ENCODE measurements at regions not wholly inside any gene's neighbourhood (a gene's known extent, or its start where the extent isn't known, plus 50 kb on each side); places are given as distances from the start of the nearest gene placed in this dataset.

GRCh38 chr1:95809391-95809790 lies 575.4 kb downstream of the RWDD3 start:
- H3K27me3 ChIP-seq (ENCODE audit: insufficient read depth, low read length): no peaks in the 10 kb centered on the region
- FAIRE-seq: no peak
- no peak overlapping the region for H3K4me3 ChIP-seq (ENCODE audit: insufficient read depth, low read depth, low read length)

GRCh38 chr1:95815511-95815910 lies 581.5 kb downstream of the RWDD3 start:
- H3K4me1 Mint-ChIP-seq (ENCODE audit: low read depth, unreplicated experiment): no peaks in the 10 kb centered on the region
- H3K36me3 Mint-ChIP-seq (ENCODE audit: low read depth, unreplicated experiment): no peaks in the 10 kb centered on the region
- Histone ChIP-seq H3K36me3 (ENCODE audit: insufficient read depth, low read length) (no peaks in the 10 kb centered on the region), H4K20me1 (ENCODE audit: insufficient read depth, low read length) (no peaks in the 10 kb centered on the region), H3K4me1 (ENCODE audit: insufficient read depth, low read length) (no peaks in the 10 kb centered on the region), H3K4me2 (ENCODE audit: low read length) (no peak overlapping the region), H3K27me3 (ENCODE audit: insufficient read depth, low read length) (no peaks in the 10 kb centered on the region), H3K27ac (ENCODE audit: low read depth, low read length) (no peak overlapping the region), H3K9me3 (ENCODE audit: insufficient read depth, low read depth, low read length) (no peaks in the 10 kb centered on the region), H3K4me3 (ENCODE audit: insufficient read depth, low read depth, low read length) (no peak overlapping the region), H3K9ac (ENCODE audit: low read length) (no peak overlapping the region), H2AFZ (ENCODE audit: low read depth, low read length) (no peak overlapping the region), H3K79me2 (ENCODE audit: insufficient read depth, low read length) (no peaks in the 10 kb centered on the region)
- TF ChIP-seq EZH2 (IDR thresholded peaks at IDR 0.05; ENCODE audit: insufficient read depth, low read length) (no peak), CTCF (IDR thresholded peaks at IDR 0.05; ENCODE audit: insufficient read depth, low read depth, low read length) (no peak)
- H3K4me3 Mint-ChIP-seq (ENCODE audit: unreplicated experiment): no peak overlapping the region
- FAIRE-seq: no peak
- no peak for DNase-seq (ENCODE audit: low read depth)
- no peaks in the 10 kb centered on the region for H3K27me3 Mint-ChIP-seq (ENCODE audit: low read depth, unreplicated experiment)
- H3K9me3 Mint-ChIP-seq (ENCODE audit: unreplicated experiment): no peaks in the 10 kb centered on the region
- H3K27ac Mint-ChIP-seq (ENCODE audit: unreplicated experiment): no peak overlapping the region

More at GRCh38 chr1:95809391-95809790, 575.4 kb downstream of the RWDD3 start:
- Histone ChIP-seq H3K27ac (ENCODE audit: low read depth, low read length) (no peak overlapping the region), H3K36me3 (ENCODE audit: insufficient read depth, low read length) (no peaks in the 10 kb centered on the region), H3K4me2 (ENCODE audit: low read length) (no peak overlapping the region), H3K9ac (ENCODE audit: low read length) (no peak overlapping the region), H3K79me2 (ENCODE audit: insufficient read depth, low read length) (no peaks in the 10 kb centered on the region), H2AFZ (ENCODE audit: low read depth, low read length) (no peak overlapping the region), H3K4me1 (ENCODE audit: insufficient read depth, low read length) (no peaks in the 10 kb centered on the region), H4K20me1 (ENCODE audit: insufficient read depth, low read length) (no peaks in the 10 kb centered on the region), H3K9me3 (ENCODE audit: insufficient read depth, low read depth, low read length) (no peaks in the 10 kb centered on the region)
- no peak overlapping the region for H3K4me3 Mint-ChIP-seq (ENCODE audit: unreplicated experiment)
- H3K4me1 Mint-ChIP-seq (ENCODE audit: low read depth, unreplicated experiment): peaks cover 2% of the 10 kb centered on the region
- H3K9me3 Mint-ChIP-seq (ENCODE audit: unreplicated experiment): no peaks in the 10 kb centered on the region
- no peaks in the 10 kb centered on the region for H3K27me3 Mint-ChIP-seq (ENCODE audit: low read depth, unreplicated experiment)
- DNase-seq (ENCODE audit: low read depth): no peak
- TF ChIP-seq EZH2 (IDR thresholded peaks at IDR 0.05; ENCODE audit: insufficient read depth, low read length): no peak
- no peak for TF ChIP-seq CTCF (IDR thresholded peaks at IDR 0.05; ENCODE audit: insufficient read depth, low read depth, low read length)
- H3K36me3 Mint-ChIP-seq (ENCODE audit: low read depth, unreplicated experiment): no peaks in the 10 kb centered on the region
- no peak overlapping the region for H3K27ac Mint-ChIP-seq (ENCODE audit: unreplicated experiment)

- TF ChIP-seq EZH2 (IDR thresholded peaks at IDR 0.05; ENCODE audit: insufficient read depth, low read length): no peak
- H3K9me3 Mint-ChIP-seq (ENCODE audit: unreplicated experiment): no peaks in the 10 kb centered on the region
- Histone ChIP-seq H3K27me3 (ENCODE audit: insufficient read depth, low read length) (no peaks in the 10 kb centered on the region), H3K9ac (ENCODE audit: low read length) (no peak overlapping the region), H2AFZ (ENCODE audit: low read depth, low read length) (no peak overlapping the region), H3K36me3 (ENCODE audit: insufficient read depth, low read length) (no peaks in the 10 kb centered on the region), H3K79me2 (ENCODE audit: insufficient read depth, low read length) (no peaks in the 10 kb centered on the region), H3K27ac (ENCODE audit: low read depth, low read length) (no peak overlapping the region), H3K9me3 (ENCODE audit: insufficient read depth, low read depth, low read length) (no peaks in the 10 kb centered on the region), H3K4me3 (ENCODE audit: insufficient read depth, low read depth, low read length) (no peak overlapping the region), H3K4me2 (ENCODE audit: low read length) (no peak overlapping the region), H3K4me1 (ENCODE audit: insufficient read depth, low read length) (no peaks in the 10 kb centered on the region), H4K20me1 (ENCODE audit: insufficient read depth, low read length) (no peaks in the 10 kb centered on the region)
- no peak overlapping the region for H3K27ac Mint-ChIP-seq (ENCODE audit: unreplicated experiment)
- no peaks in the 10 kb centered on the region for H3K27me3 Mint-ChIP-seq (ENCODE audit: low read depth, unreplicated experiment)
- no peak for FAIRE-seq
- H3K4me1 Mint-ChIP-seq (ENCODE audit: low read depth, unreplicated experiment): no peaks in the 10 kb centered on the region
- DNase-seq (ENCODE audit: low read depth): no peak
- no peak overlapping the region for H3K4me3 Mint-ChIP-seq (ENCODE audit: unreplicated experiment)
- H3K36me3 Mint-ChIP-seq (ENCODE audit: low read depth, unreplicated experiment): no peaks in the 10 kb centered on the region
These were observed 595.5 kb downstream of the RWDD3 start for GRCh38 chr1:95829556-95829955.

All from astrocyte (in vitro differentiated cells and primary cell).